SW 1271 (cell line): ENCODE measurements at regions not wholly inside any gene's neighbourhood (a gene's known extent, or its start where the extent isn't known, plus 50 kb on each side); places are given as distances from the start of the nearest gene placed in this dataset.
A peak's percentile ranks its signal among the peaks of the same experiment; 100 is the strongest.
"Not testable (repeated sequence)": the region's sequence is repeated elsewhere in the genome, so short reads cannot be mapped to it uniquely, and the experiment has no call there.

Experiments used
- DNase-seq, 2 experiments: peaks; one replicate each; lab custom pipeline; 2025; lab: John Stamatoyannopoulos, UW

DNA sequence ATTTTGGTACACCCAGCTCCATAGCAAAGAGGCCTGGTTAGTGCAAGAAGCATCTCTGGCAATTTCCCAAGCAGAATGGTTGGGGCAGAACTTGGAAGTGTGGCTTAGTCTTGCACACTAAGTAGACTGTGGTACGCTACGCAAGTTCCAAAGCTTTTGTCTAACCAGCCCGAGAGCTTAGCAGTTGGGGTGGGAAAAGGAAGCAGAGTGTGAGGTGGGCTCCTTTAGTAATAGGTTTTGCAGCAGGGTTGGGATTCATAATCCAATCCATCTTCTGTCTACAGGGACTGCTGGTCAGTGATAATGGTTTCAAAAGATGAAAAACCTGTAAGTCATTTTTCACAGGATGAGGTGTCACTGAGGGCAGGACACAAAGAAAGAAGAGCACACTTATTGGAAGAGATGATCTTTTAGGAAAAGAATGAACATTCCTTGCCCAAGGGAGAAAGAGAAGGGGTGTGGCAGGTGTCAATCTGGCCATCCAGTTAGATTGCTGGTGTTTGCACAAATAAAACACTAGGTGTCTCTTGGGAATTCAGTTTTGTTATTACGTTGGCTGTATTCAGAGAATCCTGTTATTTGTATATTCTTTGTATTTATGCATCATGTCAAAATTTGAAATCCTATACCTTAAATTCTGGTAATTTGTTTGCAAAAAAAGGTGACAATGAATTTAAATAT is 244.3 kb downstream of the GPAT3 start:
- no peak for DNase-seq

DNA sequence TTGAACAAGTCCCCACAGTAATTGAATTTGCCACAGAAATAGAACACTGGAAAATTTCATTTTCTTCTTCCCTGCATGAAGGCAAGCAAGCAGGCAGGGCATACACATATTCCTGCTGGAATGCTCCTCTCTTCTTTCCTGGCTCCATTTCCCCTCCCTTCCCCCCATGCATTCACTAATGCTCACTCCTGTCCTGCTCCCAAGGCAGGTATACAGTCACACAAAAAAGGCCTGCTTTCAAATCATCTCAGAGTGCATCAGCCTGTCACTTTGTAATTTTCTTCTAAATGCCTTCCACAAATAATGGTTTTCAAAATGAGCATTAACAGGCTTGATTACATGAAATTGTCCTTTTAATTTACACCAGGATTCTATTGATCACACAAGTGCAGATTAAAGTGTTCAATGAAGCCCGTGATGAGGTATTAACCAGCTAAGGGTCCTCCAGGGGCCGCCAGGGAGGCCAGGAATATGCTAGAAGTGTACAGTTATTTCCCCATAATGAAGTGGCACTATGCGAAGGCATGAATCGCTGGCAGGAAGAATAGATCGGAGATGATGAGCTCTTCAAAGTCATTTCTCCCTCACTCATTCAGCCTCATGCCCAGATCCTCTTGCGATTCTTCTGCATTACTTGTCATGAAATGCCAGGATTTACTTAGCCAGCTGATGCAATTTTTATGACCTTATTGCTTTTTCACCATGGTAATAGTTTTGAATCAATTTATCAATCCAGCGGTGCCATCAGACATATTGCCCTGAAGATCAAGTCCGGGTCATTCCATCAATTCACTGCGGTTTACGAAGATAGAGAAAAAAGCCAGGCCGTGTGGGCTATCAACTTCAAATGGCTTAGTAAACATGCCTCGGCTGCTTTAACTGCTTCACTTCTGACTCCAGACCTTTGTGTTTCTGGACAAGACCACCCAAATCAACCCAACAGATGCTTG is 243.5 kb downstream of the GPAT3 start:
- DNase-seq: no peak

- DNase-seq: no peak
These were observed 236.8 kb downstream of the GPAT3 start for GRCh38 chr4:83772685-83773084.

- peak in 1 of 2 experiments; percentile 24 for DNase-seq
These were observed 235.3 kb downstream of the GPAT3 start for GRCh38 chr4:83771113-83771705.

DNA sequence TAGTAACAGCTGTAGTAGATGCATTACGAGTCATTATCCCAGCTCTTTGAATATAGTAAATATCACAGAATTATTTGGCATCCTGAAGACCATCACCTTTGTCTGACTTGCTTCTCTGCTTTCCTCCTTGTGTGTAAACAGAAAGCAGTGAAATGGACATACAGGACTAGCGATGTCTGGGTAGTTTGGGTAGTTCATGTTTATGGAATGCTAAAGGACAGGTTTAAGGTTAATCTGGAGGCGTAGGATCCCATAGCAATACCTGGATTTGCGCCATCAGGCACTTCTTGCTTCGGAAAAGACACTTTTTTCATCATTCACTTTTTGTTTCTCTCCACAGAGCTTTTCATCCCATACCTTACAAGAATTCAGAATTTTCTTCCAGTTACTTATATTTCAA is 232.2 kb downstream of the GPAT3 start:
- DNase-seq: no peak

DNA sequence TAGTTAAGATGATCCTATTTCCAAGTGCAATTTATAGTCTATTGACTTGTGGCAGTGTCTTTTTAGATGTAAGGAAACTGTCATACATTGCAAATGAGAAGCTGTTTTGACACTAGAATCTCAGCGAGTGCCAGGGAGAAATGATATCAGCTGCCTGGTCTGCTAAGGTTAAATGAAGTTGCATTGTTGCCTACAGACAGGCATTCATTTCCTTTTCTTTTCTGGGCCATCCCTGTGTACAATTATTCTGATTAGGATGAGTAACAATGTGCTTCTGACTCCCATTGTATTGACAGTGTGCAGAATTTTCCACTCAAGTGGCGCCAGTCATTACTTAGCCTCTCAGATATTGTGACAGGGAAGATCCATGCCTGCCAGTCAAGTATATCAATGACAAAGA is 231.2 kb downstream of the GPAT3 start:
- no peak for DNase-seq

DNA sequence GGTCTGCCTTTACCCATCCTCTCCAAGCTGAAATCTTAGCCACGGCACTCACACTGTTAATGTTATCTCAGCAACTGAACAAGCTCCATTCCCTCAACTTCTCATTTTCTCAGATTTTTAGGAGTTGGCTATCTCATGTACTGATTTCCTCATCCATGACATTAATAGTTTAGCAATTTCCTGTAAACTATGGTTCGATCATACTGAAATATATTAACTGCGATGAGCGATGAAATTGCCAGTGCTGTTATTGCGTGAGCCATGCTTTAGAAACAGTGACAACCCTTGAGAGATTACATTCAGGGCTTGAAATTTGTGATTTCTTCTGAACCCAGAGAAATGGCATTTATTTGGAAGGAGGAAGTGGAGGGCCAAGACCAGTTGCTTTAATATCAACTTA is 223.7 kb downstream of the GPAT3 start:
- DNase-seq: no peak

- DNase-seq: no peak
These were observed 222.4 kb downstream of the GPAT3 start for GRCh38 chr4:83758285-83758684.

- no peak for DNase-seq
These were observed 221.3 kb downstream of the GPAT3 start for GRCh38 chr4:83757121-83757621.

GRCh38 chr4:83753260-83753659 is 217.4 kb downstream of the GPAT3 start:
- no peak for DNase-seq

DNA sequence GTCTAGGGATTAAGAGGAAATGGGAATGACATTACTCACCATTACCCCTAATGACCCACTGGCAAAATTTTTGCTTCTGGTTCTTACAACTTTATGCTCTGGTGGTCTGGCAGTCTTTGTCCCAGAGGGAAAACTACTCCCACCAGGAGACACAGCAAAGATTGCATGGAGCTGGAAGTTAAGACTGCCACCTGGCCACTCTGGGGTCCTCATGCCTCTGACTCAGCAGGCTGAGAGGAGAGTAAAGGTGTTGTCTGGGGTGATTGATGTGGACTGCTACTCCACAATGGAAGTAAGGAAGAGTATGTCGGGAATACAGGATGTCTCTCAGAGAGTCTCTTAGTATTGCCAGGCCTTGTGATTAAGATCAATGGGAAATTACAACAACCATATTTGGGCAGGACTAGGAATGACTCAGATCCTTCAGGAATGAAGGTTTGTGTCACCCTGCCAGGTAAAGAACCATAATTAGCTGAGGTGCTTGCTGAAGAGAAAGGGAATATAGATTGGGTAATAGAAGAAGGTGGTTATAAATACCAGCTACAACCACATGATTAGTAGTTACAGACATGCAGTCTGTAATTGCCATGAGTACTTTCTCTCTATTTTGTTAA is 215.5 kb downstream of the GPAT3 start:
- DNase-seq: no peak

DNA sequence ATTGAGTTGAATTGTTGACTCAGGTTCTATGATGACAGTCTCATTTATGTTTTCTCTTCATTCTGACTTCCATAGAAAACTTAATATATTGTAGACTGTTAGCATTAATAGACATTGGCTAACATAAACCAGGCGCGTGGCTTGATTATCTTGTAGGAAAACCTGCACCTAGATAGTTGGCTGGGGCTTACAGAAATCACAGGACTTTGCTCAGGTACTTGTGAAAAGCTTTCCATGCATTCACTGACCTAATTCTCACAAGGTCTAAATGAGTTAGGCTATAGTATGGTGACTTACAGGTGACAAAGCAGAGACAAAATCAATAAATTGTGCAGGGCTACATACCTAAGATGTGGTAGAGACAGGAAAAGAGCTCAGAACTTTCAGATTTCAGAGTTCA is 212.8 kb downstream of the GPAT3 start:
- DNase-seq: no peak

GRCh38 chr4:83738895-83739294 is 203.0 kb downstream of the GPAT3 start:
- no peak for DNase-seq

- DNase-seq: no peak
These were observed 198.7 kb downstream of the GPAT3 start for GRCh38 chr4:83734576-83734975.

GRCh38 chr4:83732114-83732635 is 196.3 kb downstream of the GPAT3 start:
- DNase-seq: no peak

DNA sequence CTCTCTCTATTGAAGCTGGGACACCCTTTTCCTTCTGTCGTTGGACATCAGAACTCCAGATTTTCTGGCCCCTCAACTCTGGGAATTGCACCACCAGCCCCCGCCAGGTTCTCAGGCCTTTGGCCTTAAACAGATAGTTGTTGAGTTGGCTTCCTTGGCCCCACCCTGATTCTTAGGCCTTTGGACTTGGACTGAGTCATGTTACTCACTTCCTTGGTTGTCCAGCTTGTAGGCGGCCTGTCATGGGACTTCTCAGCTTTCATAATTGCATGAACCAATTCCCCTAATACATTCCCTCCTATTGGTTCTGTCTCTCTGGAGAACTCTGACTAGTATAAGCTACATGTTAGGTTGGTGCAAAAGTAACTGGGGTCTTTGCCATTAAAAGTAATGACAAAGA is 195.7 kb downstream of the GPAT3 start:
- DNase-seq: no peak

DNA sequence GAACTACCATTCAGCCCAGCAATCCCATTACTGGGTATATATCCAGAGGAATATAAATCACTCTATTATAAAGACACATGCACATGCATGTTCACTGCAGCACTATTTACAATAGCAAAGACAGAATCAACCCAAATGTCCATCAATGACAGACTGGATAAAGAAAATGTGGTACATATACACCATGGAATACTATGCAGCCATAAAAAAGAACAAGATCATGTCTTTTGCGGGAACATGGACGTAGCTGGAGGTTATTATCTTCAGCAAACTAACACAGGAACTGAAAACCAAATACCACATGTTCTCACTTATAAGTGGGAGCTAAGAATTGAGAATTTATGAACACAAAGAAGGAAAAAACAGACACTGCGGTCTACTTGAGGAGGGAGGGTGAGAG is 195.1 kb downstream of the GPAT3 start:
- not testable (repeated sequence) for DNase-seq

- DNase-seq: no peak
These were observed 192.3 kb downstream of the GPAT3 start for GRCh38 chr4:83728191-83728590.

DNA sequence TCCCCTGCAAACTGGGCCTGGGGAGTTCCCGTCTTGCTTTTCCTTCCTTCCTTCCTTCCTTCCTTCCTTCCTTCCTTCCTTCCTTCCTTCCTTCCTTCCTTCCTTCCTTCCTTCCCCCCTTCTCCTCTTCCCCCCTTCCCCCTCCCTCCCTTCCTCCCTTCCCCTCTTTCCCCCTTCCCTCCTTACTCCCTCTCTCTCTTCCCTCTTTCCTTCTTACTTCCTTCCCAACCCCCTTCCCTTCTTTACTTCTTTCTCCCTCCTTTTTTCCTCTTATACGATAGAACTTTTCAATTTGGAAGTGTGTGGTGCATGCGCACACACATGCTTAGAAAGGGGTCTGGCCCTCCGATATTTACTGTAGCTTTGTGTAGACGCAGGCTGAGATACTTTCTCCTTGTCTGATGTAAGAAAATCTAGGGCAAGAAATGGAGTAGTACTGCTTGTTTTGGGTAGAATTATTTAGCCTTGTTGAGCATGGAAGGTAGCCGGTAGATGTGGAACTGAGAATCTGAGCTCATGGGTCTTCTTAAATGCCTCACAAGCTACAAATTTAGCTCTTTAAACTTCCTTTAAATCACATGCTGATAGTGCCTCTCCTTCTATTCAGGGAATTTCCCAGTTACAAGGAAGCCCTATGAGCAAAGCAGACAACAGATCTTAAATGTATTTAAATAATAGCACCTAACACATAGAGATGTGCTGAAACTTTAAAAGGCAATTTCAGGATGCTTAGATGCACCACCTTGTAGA is 189.6 kb downstream of the GPAT3 start:
- no peak for DNase-seq

DNA sequence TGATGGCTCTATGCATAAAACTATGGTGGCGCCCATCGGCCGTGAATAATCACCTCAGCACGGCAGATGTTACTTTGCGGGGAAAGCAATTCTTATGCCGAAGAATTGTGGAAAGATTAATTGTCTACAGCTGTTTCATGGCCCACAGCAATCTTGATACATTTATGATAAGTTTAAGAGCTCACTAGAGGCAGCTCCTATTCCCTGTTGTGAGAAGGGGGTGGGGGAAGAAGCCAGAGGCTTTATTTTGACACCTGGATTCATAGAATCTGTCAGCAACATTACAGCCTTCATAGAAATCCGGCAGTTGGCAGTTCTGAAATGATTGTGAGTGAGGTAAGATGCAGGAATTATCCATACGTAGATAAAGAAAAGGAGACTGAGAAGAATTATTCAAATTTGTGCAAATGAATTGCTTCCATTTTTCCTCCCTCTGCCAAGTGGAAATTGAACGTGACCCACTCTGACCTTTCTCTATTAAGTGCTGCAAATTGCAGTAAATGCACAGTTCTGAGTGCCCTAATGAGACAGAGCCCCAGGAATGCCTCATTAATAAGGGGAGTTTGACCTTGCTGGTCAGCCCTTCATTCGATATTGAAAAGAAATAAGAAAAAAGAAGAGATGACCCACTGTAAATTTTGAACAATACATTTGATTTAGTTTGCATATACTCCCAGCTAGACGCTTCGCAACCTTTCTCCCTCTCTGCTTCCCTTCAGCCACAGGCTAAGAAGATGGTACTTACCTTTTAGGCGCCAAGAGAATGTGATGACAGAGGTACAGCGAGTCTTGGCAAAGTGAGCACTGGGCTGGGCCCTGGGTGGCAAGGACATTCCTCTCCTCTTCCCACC is 188.8 kb downstream of the GPAT3 start:
- no peak for DNase-seq
